LoVo (cell line): ENCODE measurements at regions not wholly inside any gene's neighbourhood (a gene's known extent, or its start where the extent isn't known, plus 50 kb on each side); places are given as distances from the start of the nearest gene placed in this dataset.
A peak's percentile ranks its signal among the peaks of the same experiment; 100 is the strongest.
"Not testable (repeated sequence)": the region's sequence is repeated elsewhere in the genome, so short reads cannot be mapped to it uniquely, and the experiment has no call there.

ENCODE experiments used
- DNase-seq: peaks from one replicate; pipeline ENCODE4 v3.0.0-alpha.2; 2016; ENCODE audit warnings: low spot score

- not testable (repeated sequence) for DNase-seq
These were observed 181.6 kb upstream of the IRF2BP2 start for GRCh38 chr1:234791615-234792014.

DNA sequence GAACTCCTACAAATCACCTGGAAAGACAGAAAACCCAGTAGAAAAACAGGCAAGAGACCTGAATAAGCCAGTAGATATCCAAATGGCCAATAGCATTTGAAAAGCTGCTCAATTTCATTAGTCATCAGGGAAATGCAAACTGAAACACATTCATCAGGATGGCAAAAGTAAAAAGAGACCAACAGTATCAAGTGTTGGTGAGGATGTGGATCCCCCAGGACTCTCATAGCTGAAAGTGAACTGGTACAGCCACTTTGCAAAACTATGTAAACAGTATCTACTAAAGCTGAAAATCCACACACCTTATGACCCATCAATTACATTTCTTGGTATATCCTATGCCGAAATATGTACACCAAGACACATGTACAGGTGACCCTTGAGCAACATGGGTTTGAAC, 180.4 kb upstream of the IRF2BP2 start:
- not testable (repeated sequence) for DNase-seq

GRCh38 chr1:234787011-234787584, 177.1 kb upstream of the IRF2BP2 start:
- not testable (repeated sequence) for DNase-seq

DNA sequence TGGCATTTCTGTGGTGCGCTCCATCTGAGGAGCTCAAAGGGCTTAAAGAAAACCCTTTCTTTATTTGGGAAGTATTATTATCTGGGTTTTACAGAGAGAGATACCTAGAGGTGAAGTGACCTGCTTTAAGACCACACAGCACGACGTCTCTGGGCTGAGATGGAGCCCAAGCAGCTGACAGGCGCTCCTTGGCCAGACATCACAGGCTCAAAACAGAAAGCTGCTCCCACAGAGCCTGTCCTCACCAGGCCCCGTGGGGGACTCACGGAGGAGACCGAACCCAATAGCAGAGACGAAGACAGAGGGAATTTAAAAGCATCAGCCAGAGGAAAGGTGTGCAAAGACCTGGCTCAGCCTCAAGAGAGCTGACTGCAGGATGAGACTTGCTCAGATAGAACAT, 175.9 kb upstream of the IRF2BP2 start:
- DNase-seq, result not testable (repeated sequence)

DNA sequence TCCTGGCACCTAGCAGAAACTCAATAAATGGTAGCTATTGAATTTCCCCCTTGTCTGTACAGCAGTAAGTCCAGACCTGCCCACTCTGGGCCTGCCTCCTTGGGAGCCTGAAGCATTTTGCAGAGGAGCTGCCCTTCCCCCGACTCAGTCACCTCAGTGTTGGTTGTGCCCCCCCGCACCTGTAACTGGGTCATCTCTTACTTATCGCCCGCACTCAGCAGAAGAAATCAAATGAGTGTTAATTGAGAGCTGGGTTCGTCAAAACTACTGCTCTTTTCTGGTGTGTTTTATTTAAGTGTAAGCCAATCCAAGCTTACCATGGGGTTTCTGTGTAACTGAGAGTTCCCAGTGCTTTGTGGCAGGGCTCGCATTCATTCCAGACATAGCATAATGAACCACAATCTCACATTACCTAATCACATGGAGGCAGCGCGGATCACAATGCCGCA, 175.5 kb upstream of the IRF2BP2 start:
- not testable (repeated sequence) for DNase-seq

GRCh38 chr1:234784108-234784507, 174.1 kb upstream of the IRF2BP2 start:
- not testable (repeated sequence) for DNase-seq

DNA sequence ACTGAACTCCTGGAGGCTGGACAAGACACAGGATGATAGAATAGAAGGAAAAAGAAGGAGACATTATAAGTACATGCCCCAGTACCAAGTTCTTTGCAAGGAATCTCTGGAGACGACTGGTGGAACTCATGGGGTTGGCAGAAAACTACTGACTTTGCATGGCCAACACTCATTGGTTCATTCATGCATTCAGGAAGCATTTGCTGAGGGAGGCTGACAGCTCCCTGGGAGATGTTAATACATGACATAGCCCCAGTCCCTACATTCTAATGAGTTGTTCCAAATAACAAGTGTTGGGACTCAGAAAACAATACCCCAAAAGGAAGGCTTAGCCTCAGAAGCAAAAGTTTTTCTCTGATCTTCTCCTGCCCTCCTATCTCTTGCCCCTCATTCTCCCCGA, 172.8 kb upstream of the IRF2BP2 start:
- DNase-seq, result no peak

DNA sequence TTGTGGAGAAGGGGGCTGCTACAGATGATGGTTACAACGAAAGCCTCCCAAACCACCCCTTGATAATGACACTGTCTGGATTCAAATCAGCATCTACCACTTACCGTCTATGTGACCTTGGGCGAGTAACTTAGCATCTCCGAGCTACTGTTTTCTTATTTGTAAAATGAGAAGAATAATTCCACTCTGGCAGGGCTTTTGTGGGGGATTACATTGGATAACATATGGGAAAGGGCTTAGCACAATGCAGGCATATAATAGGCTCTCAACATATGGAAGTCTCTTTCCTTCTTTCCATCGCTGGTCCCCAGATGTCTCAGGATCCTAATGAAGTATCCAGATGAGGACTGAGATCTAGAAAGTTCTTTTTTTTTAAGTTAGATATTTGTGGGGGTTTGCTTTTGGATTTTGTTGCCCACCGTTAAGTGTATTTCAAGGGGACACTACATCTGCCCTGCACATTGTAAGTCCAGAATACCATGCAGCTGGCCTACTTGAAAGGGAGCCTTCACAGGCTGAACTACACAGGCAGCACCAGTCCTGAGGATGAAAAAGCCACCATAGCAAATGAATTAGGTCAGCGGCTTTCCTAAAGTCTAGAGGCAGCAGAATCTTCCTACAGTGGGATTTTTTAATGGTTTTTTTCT, 172.2 kb upstream of the IRF2BP2 start:
- no peak for DNase-seq

DNA sequence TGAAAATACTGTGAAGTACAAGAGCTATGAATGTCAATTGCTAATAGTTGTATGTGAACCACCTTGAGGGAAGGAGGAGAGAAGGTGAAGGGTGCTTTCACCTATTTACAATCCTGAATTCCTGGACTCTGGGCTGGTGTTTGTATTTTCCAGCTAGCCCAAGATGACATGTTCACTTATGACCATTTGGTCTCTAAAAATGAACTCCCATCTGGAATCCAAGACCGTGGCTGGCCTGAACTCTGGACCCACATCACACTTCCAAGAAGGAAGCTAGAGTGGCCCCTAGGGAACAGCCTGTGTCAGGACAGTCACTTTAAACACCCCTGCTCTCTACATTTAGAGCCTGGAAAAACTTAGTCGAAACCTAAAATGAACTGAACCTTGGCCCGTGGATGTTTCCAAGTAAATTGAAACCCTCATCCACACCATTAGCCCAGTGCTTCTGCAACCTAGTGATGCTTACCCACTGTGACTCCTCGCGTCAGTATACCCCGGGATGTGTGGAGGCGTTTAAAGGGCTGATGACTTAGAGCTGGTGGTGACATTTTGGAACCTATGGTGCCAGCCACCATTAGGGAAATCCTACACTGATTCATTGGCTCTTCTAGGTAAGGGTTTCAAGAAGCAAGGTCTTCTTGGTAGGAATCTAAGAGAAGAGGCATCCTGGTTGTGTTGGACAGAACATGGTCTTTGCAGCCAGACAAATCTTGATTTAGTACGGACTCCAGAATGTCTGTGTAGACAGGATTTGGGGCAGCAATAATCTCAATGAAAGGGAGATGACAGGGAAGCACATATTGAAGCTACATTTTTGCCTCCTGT, 171.5 kb upstream of the IRF2BP2 start:
- peak; percentile 37 for DNase-seq

DNA sequence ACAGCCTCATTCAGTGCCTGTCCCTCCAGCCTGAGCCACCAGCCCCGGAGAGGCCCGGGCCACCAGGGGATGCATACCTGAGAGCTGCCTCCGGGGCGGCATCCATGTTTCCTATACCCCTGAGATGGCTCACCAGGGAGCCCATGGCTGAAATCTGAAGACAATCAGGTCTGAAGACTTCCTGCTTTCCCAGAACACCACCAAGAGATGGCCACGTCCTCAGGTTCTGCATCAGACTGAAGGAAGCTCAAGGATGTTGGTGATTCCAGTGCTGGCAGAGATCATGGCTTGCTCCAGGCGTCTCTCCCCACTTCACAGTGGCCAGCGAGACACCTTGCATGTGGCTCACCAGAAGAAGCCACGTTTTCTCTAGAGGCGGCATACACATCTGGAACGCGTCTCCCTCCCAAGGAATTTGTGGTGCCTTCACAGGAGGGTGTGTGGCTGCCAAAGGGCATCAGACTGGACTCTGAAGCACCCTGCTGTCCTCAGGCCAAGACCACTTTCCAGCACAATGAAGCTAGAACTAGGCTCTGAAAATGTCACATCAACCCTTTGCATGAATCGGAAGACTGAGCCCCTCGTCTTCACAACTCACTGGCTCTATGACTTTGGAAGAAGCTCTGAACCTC, 170.7 kb upstream of the IRF2BP2 start:
- no peak for DNase-seq

DNA sequence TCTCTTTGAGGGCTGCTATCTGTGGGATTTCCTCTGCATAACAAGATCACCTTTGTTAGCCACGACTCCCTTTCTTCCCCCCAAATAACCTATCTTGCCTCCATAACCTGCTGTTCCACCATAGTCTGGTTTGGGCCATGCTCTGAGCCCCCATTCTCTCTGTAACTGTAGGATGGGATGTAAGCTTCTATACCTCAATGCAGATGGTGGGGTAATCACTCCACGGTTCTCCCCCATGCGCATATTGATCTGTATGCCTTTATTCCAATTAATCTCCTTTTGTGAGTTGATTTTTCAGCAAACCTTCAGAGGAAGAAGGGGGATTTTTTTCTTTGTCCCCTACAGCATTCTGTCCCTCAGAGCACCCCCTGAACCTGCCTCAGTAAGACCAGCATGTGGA, 170.1 kb upstream of the IRF2BP2 start:
- DNase-seq, result no peak

GRCh38 chr1:234779600-234779999, 169.6 kb upstream of the IRF2BP2 start:
- DNase-seq, result not testable (repeated sequence)

GRCh38 chr1:234779160-234779538, 169.2 kb upstream of the IRF2BP2 start:
- no peak for DNase-seq

DNA sequence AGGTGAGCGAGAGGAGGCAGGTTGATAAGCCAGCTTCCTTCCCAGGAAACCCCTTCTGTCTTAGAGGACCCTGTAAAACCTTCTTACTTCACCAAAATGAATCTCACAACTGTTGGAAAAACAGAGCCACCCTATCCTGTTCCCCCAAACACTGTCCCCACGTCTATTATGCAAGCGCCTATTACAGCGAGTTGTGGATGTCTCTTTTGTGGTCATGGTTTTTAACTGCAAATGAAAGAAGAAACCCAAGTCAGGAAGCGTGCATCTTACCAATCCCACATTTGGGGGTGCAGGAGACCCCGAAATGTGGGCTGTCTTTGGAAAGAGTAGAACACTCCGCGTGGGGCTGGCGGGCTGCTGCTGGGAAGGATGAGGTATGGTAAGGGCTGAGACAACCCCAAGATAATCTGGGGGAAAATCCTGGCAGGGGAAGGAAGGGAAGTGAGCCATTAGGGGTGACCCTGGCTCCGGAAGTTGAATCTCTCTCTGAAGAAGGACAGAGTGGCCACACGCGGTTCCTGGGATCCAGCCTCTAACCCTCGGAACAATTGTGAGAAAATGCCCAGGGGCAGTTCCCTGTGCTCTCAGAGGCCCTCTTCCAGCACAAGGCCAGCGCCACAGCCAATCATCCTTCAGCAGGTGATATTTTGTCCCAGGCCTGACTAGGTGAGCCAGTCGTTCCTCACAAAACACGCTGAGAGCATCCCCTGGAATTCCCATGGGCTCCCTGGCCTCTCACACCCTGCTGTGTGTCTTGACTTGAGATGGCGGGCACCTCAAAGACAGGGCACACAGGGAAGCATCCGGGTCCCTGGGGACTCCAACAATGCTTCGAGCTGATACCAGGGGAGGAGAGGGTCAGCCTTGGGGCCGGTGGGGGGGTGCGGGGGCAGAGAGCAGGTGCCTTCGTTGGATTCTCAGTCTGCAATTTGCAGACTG, 168.5 kb upstream of the IRF2BP2 start:
- DNase-seq, result no peak

DNA sequence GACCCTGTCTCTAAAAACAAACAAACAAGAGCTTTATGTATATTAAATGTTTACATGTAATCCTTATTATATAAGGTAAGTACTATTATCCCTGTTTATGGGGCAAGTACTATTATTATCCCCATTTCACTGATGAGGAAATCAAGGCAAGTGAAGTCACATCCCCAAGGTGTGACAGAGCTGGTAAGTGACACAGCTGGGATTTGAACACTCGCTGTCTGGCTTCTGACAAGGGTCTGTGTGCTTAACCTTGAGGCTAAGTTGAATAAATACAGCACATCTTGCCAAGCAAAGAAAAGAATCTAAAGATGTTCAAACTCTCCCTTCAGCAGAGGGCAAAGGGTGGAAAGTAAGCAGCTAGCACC, 167.9 kb upstream of the IRF2BP2 start:
- no peak for DNase-seq

DNA sequence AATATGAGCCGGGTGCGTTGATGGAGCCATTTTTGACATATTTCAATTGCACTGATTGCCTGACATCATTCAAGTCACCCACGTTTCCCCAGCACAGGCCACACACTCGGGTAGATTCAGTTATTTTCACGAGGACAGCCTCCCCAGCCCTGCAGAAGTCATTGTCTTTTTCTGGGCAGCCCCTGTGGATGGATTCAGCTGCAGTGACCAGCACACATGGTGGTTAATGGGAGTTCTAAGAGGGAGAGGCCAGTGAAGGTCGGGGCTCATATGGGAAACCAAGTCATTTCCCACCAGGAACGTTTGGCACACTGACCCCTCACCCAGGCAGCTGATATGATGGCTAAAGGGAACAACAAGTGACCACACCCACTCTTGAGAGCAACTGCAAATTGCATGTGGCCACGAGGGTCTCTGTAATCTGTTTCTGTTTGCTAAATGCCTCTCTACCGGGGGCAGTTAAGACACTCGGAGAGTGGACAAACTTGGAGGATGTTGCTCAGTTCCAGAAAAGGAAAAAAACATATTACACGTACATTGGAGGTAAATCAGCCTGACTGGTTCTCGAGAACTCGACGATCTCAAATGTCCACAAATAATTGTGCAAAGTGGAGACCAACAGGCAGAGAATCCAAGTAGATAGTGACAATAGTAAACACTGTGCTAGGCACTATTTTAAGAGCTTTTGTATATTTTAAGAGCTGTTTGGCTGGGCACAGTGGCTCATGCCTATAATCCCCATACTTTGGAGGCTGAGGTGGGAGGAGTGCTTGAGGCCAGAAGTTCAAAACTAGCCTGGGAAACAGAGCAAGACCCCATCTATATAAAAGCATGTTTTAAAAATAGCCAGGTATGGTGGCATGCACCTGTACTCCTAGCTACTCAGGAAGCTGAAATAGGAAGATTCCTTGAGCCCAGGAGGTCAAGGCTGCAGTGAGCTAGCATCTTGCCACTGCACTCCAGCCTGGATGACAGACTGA, 167.2 kb upstream of the IRF2BP2 start:
- no peak for DNase-seq

DNA sequence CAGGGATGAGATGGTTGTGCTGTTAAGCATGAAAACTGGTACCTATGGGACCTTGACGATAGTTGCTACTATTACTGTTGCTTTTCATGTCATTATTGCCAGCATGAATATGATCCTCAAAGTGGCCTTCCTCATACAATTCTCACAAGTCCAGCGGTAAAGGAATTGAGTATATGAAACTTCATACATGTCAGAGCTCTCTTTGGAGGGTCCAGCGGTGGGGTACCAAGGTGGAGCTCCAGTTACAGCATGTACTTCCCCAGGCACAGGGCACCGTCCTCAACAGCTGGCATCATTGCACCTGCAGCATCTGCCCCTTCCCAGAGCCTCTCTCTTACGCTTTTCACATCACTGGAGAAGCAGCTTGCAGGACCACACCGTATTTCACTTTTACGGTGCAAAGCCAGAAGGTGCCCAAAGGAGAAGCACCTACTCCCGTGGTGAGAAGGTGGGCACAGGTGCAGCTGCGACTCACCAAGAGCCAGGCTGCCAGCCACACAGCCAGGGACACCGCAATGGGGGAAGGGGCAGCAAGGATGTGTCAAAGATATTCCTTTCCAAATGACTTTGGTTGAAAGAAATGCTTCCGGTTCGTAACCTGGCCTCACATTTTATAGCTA, 166.4 kb upstream of the IRF2BP2 start:
- no peak for DNase-seq

DNA sequence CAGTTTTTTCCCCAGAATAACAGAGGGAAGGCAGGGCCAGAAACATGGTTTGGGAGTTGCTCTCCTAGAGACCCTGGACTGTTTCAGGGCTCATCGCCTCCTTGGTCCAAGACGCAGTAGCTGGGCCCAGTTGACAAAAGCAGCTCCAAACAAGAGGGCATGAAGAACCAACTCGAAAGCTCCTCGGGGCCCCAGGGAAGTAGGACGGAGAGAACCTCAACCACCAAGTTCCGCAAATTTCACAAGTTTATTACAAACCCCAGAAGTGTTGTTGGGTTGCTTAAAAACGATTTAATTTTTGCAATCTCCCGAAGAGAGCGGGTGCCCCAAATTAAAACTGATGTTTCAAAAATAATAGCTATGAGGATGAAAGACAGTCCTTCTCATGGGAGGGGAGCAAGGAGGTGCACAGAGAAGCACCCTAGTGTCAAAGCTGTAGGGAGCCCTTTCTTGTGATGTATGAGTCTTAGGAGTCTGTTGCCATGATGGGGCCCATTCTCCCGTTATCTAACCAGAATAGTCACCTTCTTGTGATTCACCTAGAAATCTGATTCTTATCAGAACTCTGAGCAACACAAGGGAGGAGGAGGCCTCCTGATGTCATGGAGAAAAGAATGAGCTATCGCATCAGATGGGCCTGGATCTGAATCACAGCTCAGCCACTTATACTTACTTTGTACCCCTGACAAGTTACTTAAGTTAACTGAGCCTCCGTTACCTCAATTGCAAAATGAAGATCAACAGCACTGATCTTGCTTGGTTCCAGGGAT, 165.7 kb upstream of the IRF2BP2 start:
- no peak for DNase-seq

DNA sequence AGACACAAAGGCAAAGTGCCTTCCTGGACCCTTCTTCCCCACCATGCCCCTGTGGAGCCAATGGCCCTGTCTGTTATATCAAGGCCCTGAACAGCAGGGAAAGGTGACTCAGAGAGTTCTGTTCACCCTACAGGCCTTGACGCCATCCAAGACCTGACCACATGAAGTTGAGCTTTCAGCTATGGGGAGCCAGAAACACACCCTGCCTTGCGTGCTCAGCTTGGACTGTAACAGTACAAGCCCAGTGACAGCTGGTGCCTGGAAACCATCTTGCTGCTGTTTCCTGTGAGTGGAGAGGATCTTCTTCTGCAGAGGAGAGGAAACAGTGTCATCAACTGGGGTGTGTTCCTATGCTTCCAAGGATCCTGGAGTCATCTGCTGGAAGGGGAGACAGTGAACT, 165.0 kb upstream of the IRF2BP2 start:
- DNase-seq, result no peak
